GM23248 (cell line): ENCODE measurements at regions not wholly inside any gene's neighbourhood (a gene's known extent, or its start where the extent isn't known, plus 50 kb on each side); places are given as distances from the start of the nearest gene placed in this dataset.

Source experiments
- DNase-seq: peaks from one replicate; pipeline ENCODE4 v3.0.0-alpha.2; 2015
- H2AFZ ChIP-seq: fragments of 200-600 bp; sonication (generic); 2 replicates; pipeline ENCODE4 v1.6.1; 2016; ENCODE audit warnings: antibody characterized with exemption
- H3F3A ChIP-seq: fragments of 200-600 bp; sonication (generic); 2 replicates; pipeline ENCODE4 v1.6.1; 2016; ENCODE audit warnings: mild to moderate bottlenecking, antibody characterized with exemption, mixed run types; ENCODE audit not compliant: insufficient read depth
- H3K27ac ChIP-seq: fragments of 200-600 bp; sonication (generic); 2 replicates; pipeline ENCODE4 v1.5.1; 2016; ENCODE audit warnings: mild to moderate bottlenecking
- H3K27me3 ChIP-seq: fragments of 200-600 bp; sonication (generic); replicated peaks from 2 replicates; pipeline ENCODE4 v1.6.1; 2016; ENCODE audit warnings: mild to moderate bottlenecking; ENCODE audit not compliant: insufficient read depth
- H3K36me3 ChIP-seq: fragments of 200-600 bp; sonication (generic); 2 replicates; pipeline ENCODE4 v1.6.1; 2016; ENCODE audit warnings: low read depth, mild to moderate bottlenecking
- H3K4me1 ChIP-seq: fragments of 200-600 bp; sonication (generic); 2 replicates; pipeline ENCODE4 v1.6.1; 2016; ENCODE audit warnings: mild to moderate bottlenecking; ENCODE audit not compliant: insufficient read depth
- H3K4me2 ChIP-seq: fragments of 200-600 bp; sonication (generic); one replicate; pipeline ENCODE4 v1.6.1; 2016; ENCODE audit warnings: mild to moderate bottlenecking; ENCODE audit not compliant: unreplicated experiment
- H3K4me3 ChIP-seq: fragments of 200-600 bp; sonication (generic); 2 replicates; pipeline ENCODE4 v1.5.1; 2016; ENCODE audit warnings: mild to moderate bottlenecking
- H3K79me2 ChIP-seq: fragments of 200-600 bp; sonication (generic); 2 replicates; pipeline ENCODE4 v1.6.1; 2016; ENCODE audit warnings: mild to moderate bottlenecking; ENCODE audit not compliant: insufficient read depth
- H3K9ac ChIP-seq: fragments of 200-600 bp; sonication (generic); 2 replicates; pipeline ENCODE4 v1.6.1; 2016; ENCODE audit warnings: mild to moderate bottlenecking
- H3K9me2 ChIP-seq: fragments of 200-600 bp; sonication (generic); 2 replicates; pipeline ENCODE4 v1.6.1; 2016; ENCODE audit warnings: mixed run types, mild to moderate bottlenecking, moderate library complexity; ENCODE audit not compliant: insufficient read depth
- H3K9me3 ChIP-seq: fragments of 200-600 bp; sonication (generic); one replicate; pipeline ENCODE4 v1.6.1; 2017; ENCODE audit warnings: low read depth
- H4K20me1 ChIP-seq: fragments of 200-600 bp; sonication (generic); 2 replicates; pipeline ENCODE4 v1.6.0; 2016; ENCODE audit not compliant: insufficient read depth
- EZH2 ChIP-seq: fragments of 200-600 bp; sonication (generic); IDR thresholded peaks from 2 replicates; pipeline ENCODE4 v1.6.1; 2018; ENCODE audit warnings: antibody characterized with exemption, mild to moderate bottlenecking; ENCODE audit not compliant: insufficient read depth, poor library complexity, severe bottlenecking
- EZH2phosphoT487 ChIP-seq: fragments of 200-600 bp; sonication (generic); IDR thresholded peaks from 2 replicates; pipeline ENCODE4 v1.6.1; 2018; ENCODE audit warnings: antibody characterized with exemption, moderate library complexity, mild to moderate bottlenecking, low read depth; ENCODE audit not compliant: insufficient read depth
- WGBS, 2 experiments: methylation state at CpG; one replicate each; pipeline ENCODE4 v1.1.6; 2015 to 2017; ENCODE audit warnings: low lambda C conversion rate in 2 of 2, low coverage in 1 of 2; ENCODE audit errors: missing lambda C conversion rate in 2 of 2; 5-methylcytosine and 5-hydroxymethylcytosine counted together
- in situ Hi-C: fragments of 300-500 bp; cut with MboI; formaldehyde crosslinking; loops from 2 replicates; pipeline ENCODE4 v1.15.0; 2020

DNA sequence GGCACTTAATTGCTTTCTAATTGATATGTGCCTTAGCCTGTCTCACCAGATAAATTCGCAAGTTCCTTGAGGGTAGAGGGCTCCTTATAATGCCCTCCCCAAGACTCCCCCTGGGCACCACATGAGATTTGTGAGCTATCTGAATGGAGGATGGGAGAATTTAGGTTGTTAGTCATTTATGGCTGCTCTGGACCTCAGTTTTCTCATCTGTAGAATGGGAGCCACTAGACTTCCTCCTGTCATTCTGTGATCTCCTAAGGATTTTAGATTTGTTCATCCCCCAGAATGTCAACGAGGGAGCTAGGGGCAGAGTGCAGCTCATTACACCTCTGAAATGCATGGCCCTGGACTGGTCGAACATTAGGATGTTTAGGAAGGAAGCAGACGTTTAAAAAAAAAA is 294.6 kb downstream of the MIAT start:
- H3K9me2 ChIP-seq, result no peaks in the 10 kb centered on the region
- no peak overlapping the region for H2AFZ ChIP-seq
- H3K79me2 ChIP-seq, result no peaks in the 10 kb centered on the region
- H3K36me3 ChIP-seq, result no peaks in the 10 kb centered on the region
- no peak for DNase-seq
- no peaks in the 10 kb centered on the region for H3K4me1 ChIP-seq
- H3K4me3 ChIP-seq, result no peak overlapping the region
- no peaks in the 10 kb centered on the region for H4K20me1 ChIP-seq
- no peak overlapping the region for H3K27ac ChIP-seq
- TF ChIP-seq EZH2phosphoT487 (no peak), EZH2 (no peak)
- peaks cover 14% of the 10 kb centered on the region; the same call in 1 of the 2 replicates for H3K27me3 ChIP-seq
- 46 to 48% methylated on average over 4 of the region's 4 CpGs for WGBS, 2 experiments
- in situ Hi-C loops, result no loop called here
- no peaks in the 10 kb centered on the region for H3F3A ChIP-seq
- H3K9me3 ChIP-seq, result no peaks in the 10 kb centered on the region
- no peak overlapping the region for H3K4me2 ChIP-seq
- H3K9ac ChIP-seq, result no peak overlapping the region

DNA sequence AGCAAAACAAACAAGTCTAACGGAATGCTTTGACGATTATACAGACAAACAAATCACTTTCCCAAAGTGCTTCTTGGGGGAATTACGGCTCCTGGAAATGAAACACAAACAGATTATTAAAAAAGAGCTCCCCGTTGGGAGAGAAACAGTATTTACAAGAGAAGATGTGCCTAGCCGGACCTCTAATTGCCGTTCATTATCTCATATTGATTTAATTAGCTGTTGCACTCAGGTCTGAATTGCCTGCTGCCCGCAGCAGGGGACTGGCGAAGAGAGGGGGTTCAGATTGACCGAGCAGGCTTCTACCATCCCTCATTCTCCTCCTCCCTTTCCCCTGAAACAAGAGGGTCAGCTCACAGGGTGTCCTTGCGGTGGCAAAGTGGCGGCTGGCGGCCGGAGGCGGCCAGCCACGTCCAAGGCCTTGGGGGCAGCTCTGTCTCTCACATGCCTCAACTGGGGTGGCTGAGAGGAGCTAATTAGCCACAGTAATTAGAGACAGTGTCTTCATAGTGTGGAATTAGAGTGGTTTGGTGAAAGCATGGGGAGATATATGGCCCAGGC is 295.1 kb downstream of the MIAT start:
- Histone ChIP-seq H3K79me2 (no peaks in the 10 kb centered on the region), H3K36me3 (no peaks in the 10 kb centered on the region), H3K4me3 (no peak overlapping the region), H3K4me1 (no peaks in the 10 kb centered on the region), H2AFZ (no peak overlapping the region), H3K4me2 (no peak overlapping the region), H3K9me3 (no peaks in the 10 kb centered on the region), H3K27me3 (peaks cover 14% of the 10 kb centered on the region; the same call in 1 of the 2 replicates), H3F3A (no peaks in the 10 kb centered on the region), H3K27ac (no peak overlapping the region), H3K9ac (no peak overlapping the region), H4K20me1 (no peaks in the 10 kb centered on the region), H3K9me2 (no peaks in the 10 kb centered on the region)
- TF ChIP-seq EZH2phosphoT487, result no peak
- no peak for TF ChIP-seq EZH2
- in situ Hi-C loops, result no loop called here
- WGBS, 2 experiments, result 80 to 83% methylated on average over 15 of the region's 15 CpGs
- DNase-seq, result no peak

DNA sequence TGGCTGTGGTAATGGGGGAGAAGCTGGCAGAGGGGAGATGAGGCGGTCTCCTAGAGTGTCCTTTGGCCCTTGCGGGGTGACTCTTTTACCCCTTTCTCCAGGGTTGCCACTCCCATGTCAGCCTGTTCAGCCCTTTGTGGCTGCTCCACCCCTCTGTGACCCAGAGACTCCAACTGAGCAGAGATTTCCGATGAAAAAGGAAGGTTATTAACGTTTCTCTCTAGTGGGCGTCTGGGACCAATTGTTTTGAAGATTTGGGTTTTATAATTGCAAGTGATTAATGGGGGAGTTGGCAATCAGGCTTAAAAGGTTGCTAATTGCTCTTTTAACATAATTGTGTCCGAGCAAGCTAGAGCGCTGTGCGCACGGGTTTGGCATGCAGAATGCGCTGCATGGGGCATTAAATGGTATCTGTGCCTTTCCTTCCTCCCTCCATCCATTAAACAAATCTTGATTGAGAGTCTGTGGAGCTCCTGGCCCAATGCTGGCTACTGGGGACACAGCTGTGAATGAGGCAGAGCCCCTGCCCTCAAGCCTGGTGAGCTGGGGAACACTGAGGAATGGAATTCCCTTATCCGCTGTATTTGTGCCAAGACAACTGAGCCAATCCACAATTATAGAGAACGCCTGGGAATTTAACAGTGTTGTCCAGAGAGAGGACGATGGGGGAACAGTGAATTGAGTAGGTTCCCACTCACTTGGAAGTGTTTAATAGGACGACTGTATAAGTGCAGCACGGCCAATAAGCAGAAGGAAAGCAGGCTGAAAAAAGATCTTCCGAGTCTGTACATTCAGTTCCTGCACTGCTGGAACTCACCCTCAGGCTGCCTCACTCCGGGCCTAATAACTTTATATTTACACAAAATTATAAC is 295.9 kb downstream of the MIAT start:
- Histone ChIP-seq H3K27ac (no peak overlapping the region), H3K27me3 (peaks cover 14% of the 10 kb centered on the region; the same call in 1 of the 2 replicates), H3K36me3 (no peaks in the 10 kb centered on the region), H3K4me2 (no peak overlapping the region), H3K4me3 (no peak overlapping the region), H3K79me2 (no peaks in the 10 kb centered on the region), H3K9ac (no peak overlapping the region), H3F3A (no peaks in the 10 kb centered on the region), H2AFZ (no peak overlapping the region), H3K9me2 (no peaks in the 10 kb centered on the region), H3K4me1 (no peaks in the 10 kb centered on the region), H3K9me3 (no peaks in the 10 kb centered on the region), H4K20me1 (no peaks in the 10 kb centered on the region)
- WGBS, 2 experiments, result 47 to 50% methylated on average over 17 of the region's 17 CpGs
- DNase-seq, result no peak
- no peak for TF ChIP-seq EZH2
- in situ Hi-C loops, result no loop called here

DNA sequence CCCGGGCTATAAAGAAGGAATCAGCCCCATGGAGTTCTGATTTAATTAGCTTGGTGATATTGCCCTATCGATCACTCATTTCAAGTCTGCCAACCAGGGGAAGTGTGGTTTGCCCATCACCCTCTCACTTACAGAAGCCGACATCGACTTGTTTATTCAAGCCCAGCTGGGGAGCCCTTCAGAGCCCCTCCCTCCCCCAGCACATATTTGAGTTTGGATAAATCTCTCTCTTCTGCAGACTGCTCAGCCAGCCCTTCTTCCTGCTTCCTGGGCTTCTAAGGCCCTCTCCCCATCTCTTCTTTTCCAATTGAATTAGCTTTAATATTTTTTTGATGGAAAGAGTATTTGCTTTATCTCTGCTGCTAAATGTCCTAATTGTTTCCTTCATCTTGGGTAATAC is 299.0 kb downstream of the MIAT start:
- Histone ChIP-seq H3K9ac (no peak overlapping the region), H3K36me3 (no peaks in the 10 kb centered on the region), H3K4me1 (no peaks in the 10 kb centered on the region), H3K4me2 (no peak overlapping the region), H3F3A (no peaks in the 10 kb centered on the region), H3K27me3 (peaks cover 15% of the 10 kb centered on the region), H4K20me1 (no peaks in the 10 kb centered on the region), H2AFZ (no peak overlapping the region), H3K27ac (no peak overlapping the region), H3K79me2 (no peaks in the 10 kb centered on the region), H3K9me2 (no peaks in the 10 kb centered on the region), H3K9me3 (no peaks in the 10 kb centered on the region), H3K4me3 (no peak overlapping the region)
- no peak for TF ChIP-seq EZH2
- no peak for TF ChIP-seq EZH2phosphoT487
- no peak for DNase-seq
- in situ Hi-C loops, result no loop called here
- WGBS, 2 experiments, result 33 to 56% methylated on average over 4 of the region's 4 CpGs
